ENCODE measurements at regions not wholly inside any gene's neighbourhood (a gene's known extent, or its start where the extent isn't known, plus 50 kb on each side); places are given as distances from the start of the nearest gene placed in this dataset.

- no peak for DNase-seq
Measured at GRCh38 chr1:62917314-62917713, 133.4 kb downstream of the ATG4C start.

DNA sequence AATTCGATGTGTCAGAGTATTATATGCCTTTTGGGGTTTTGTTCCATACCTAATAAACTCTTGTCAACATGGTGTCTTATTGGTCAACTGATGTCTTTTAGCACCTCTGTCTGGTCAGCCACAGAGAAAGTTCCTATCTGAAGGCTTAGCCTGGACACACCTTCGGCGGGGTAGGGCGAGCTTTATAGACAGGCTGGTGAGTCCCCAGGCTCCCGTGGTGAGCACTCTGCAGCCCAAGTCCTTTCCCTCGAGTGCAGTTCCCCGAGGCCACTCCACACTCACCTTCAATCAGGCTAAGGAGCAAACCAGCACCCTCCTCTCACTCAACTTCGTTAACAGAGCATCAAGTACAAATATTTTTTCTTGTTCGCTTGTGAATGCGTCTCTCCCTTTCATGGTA lies 133.9 kb downstream of the ATG4C start:
- no peak for DNase-seq

DNA sequence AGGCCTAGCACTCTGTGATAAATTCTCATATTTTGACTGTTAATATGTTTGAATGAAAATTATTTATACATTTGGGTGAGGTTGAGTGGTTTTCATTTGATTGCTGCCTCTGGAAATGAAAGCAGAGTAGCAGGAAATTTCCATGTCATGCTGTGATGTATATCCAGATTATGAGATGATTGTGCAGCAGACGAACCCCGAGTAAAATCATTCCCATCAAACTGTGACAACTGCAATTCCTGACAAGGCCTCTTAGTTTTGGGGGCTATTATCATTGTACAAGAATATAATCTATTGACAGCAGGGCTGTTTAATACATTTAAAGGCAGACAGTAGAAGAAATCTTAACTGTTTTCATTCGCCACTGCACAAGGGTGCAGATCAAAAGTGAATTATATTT lies 134.8 kb downstream of the ATG4C start:
- no peak for DNase-seq

DNA sequence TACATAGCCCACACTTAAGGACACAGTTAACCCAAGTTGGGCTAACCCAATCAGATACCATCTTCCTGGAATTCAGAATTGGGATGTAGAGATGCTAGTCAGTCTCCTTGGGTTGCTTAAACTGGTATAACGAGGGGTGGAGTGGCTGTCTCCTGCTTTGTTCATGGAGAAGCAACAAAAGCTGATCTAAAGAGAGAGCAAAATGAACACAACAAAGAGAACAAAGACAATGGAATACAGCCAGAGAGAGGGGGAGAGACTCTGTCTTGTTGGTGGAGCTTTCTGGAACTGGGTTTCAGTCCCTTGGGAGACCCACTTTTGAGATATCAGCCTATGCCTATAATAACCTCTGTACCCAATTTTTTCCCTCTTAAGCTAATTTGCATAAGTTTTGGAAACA lies 138.1 kb downstream of the ATG4C start:
- no peak for DNase-seq

DNA sequence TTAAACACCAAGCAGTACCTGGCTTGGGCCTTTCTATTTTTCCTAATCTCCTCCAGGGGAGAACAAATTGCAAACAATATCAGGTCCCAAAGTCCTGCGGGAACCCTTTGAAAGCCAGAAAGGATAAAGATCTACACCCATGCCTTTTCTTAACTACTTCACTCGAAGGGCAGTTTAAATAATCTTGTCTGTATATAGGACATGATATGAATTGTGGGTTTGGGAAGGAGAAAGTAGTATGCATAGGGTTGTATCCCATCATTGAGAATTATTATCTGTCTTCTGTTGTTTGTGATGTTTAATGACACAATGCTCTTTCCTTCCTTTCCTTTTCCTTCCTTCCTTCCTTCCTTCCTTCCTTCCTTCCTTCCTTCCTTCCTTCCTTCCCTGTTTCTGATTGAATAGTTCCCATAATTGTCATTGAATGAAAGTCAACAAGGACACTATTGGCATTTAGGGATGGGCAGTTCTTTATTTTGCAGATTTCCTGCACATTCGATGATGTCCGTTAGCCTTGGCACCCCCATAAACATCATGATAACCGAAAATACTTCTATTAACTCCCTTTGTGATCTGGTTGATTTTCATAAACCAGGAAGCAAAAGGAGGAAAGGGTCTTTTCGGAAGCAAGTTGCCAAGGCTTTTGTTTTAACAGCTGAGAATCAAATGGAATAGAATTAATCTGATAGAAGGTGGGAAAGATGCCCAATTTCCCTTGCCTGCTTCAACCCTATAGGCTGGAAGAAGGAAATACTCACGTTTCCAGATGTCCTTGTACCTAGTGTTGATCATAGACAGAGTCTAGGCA lies 141.3 kb downstream of the ATG4C start:
- no peak for DNase-seq

GRCh38 chr1:62926681-62927252 lies 142.8 kb downstream of the ATG4C start:
- no peak for DNase-seq

DNA sequence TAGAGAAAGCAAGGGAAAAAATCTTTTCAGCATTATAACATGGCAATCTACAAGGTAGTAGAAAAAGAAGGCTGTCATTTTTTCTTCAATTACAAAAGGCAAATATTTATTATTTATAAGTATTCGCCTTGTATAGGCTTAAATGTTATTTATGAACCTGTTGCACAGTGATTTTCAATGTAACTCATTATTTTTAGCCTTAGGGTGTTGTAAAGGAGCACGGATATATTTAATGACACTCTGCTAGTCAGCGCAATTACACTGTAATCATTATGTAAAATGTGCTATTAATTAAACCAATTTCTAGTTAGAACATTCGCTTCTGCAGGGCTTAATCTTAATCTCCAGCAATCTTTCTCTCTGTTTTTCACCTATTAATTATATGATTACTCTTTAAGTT lies 145.0 kb downstream of the ATG4C start:
- DNase-seq = no peak

GRCh38 chr1:62937634-62938296 lies 153.8 kb downstream of the ATG4C start:
- DNase-seq = no peak

DNA sequence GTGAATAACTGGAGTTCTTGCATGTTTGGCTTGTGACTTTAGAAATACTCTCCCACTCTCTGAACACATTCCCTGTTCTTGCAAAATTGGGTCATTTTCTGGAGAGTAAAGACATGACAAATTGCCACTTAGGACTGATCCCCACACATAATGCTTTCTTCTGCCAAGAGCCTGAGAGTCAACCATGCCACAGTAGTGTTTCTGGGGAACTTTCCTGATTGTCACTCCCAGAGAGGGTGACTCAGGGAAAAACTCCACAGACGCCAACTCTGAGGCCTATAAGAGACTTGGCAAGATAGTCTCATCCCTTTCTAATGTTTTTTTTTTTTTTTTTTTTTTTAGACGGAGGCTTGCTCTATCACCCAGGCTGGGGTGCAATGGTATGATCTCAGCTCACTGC lies 157.8 kb downstream of the ATG4C start:
- DNase-seq = no peak

- DNase-seq = no peak
Measured at GRCh38 chr1:62946511-62946910, 162.6 kb downstream of the ATG4C start.

DNA sequence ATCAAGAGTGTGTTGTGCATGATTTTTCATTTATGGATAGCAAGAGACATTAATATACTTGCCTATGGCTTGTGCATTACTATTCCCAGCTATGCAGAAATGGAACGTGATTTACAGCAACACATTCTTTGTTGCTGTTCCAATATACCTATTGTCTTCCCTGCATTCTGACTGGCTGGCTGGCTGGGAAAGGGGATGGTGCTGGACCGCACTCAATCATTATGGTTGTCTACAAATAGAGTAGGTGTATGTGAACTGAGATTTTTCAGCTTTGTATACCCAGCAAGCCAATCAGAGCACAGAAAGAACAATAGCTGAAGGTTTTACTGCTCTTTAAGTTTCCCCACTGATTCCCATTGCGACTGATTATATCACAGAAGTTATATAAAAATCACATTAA lies 167.5 kb downstream of the ATG4C start:
- DNase-seq = no peak

- DNase-seq = no peak
Measured at GRCh38 chr1:62952596-62952995, 168.7 kb downstream of the ATG4C start.

- no peak for DNase-seq
Measured at GRCh38 chr1:62953633-62954032, 169.7 kb downstream of the ATG4C start.

DNA sequence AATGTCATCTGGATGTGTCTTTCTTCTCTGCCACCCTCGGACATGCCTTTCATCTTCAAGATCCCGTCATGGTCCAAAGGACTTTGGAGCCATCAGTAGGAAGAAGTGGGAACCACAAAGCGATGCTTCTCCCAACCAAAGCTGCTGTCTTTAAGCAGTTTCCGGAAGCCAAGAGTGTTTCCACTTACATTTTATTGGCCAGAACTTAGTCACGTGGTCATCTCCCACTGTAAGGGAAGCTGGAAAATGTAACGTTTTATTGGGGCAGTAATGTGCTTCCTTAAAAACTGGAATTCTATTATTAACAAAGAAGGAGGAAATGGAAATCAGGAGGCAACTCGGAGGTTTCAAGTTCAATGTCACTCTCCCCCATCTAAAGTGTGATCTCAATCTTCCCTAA lies 170.8 kb downstream of the ATG4C start:
- DNase-seq = no peak

DNA sequence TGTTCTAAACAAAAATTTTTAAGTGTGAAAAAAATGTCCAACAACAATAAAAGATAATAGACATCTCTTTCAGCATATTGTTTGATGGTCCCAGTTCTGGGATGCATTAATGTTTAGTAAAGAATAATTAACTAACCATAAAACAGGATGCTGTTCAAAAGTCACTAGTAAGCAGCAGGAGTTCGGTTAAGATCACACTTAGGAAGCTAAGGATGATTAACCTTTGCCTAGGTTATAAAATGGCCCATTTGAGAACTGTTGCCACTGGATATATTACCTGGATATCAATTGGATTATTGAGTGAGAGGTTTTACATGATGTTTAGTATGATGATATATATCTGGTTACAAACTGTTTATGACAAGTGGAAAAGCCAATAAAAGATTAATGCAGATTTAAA lies 171.7 kb downstream of the ATG4C start:
- no peak for DNase-seq

DNA sequence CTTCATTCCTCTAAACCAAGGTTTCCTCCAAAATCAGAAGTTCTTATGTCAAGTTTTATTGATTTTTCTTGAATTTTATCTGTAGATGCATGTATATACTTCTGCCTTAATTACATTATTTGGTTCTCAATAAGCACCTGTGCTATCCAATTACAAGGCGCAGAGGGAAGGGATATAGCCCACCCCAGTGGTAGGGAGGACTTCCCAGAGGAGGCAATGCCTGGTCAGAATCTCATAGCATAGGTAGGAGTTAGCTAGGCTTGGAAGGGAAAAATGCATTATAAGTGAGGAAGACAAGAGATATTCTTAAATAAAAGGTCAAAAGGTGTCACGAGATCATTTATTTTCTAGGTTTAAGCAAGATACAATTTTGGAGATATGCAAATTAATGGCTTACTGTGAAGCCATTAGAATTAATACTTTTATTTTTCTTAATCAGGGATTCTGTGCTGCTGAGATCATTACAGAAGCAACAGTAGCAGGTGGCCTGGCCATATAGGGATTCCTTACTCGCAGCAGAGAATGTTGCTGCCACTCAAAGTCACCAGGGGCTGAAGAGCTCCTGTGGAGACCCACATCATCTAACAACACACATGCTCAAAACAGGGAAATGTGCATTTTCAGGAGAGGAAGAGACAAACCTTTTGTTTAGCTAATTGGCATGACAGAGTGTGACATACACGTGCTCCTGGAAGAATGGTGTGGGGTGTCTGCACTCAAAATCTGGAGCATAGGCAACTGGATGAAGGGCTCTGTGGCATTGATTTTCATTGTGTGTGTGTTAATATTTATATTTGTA lies 178.3 kb downstream of the ATG4C start:
- no peak for DNase-seq

- peak; percentile 54 for DNase-seq
Measured at GRCh38 chr1:62962901-62963776, 179.2 kb downstream of the ATG4C start.

DNA sequence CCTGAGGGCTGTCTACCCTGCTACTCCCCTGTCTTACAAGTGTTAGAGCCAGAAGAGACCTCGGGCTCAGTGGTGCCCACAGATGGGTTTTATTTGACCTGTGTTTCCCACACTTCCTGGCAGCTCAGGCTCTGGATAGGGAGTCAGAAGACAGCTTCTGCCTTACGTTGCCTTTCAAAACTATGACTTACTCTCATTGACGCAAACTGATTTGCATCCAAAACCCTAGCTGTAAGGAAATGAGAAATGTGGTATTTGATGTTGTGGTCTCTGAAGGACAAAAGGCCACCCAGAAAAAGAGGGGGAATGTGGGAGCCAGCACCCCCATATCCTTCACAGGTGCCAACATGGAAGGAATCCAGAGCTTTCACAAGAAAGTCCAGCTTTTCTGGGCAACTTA lies 180.2 kb downstream of the ATG4C start:
- DNase-seq = no peak

DNA sequence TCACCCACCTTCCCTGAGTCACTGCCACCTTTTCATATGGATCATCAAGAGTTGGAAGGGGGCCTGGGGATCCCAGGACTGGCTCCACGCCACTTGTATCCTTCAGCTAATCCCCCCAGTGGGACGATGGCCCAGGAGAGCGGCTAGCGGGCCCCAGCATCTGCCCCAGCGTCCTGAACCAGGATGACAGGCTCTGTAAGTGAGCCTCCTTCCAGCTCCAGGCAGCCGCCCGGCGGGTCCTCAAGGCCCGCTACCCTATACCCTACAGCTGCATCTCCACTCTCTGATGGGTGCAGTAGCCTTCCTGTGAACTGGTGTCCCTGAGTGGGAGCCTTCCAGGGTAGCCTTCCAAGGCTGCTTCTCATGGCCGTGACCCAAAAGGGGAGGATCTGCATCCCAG lies 183.1 kb downstream of the ATG4C start:
- no peak for DNase-seq

DNA sequence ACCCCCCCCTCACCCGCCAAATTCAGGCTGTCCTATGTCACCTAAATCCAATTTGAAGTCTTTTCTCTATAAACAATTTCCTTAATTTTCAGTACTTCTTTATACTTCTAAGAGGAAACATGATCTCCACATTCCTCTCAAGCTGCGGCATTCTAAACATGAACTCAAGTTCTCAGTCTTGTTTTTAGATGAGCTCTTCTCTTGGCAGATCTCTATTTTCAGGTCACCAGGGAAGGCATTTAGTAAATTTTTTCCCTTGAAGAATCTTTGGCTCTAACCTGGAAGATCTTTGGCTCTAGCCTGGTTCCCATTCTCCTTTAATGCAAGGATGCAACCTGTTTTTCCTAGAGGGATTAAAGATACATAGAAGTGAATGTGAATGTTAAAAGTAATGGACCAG lies 193.4 kb downstream of the ATG4C start:
- no peak for DNase-seq

- no peak for DNase-seq
Measured at GRCh38 chr1:62978741-62979140, 194.8 kb downstream of the ATG4C start.

DNA sequence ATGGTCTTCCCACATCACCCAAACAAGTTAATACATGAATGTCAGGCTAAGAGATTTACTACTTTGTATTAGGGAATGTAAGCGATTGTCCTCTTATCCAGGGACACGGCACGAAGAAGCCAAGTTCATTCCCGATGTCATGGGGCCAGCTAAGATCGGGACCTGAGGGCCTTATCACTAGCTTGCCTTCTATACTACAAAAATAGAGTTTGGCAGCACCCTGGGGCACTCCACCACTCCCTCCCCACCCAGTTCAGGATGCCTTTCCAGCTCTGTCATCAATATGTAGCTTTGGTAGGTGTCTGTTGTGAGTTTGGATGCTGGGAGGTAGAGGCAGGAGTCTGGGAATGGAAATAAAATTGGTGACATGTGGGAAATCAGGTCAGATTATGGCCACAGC lies 197.5 kb downstream of the ATG4C start:
- DNase-seq = no peak

GRCh38 chr1:62988867-62989266 lies 204.9 kb downstream of the ATG4C start:
- no peak for DNase-seq
